ENCODE measurements at regions not wholly inside any gene's neighbourhood (a gene's known extent, or its start where the extent isn't known, plus 50 kb on each side); places are given as distances from the start of the nearest gene placed in this dataset.
A peak's percentile ranks its signal among the peaks of the same experiment; 100 is the strongest.
"Not testable (repeated sequence)": the region's sequence is repeated elsewhere in the genome, so short reads cannot be mapped to it uniquely, and the experiment has no call there.

DNA sequence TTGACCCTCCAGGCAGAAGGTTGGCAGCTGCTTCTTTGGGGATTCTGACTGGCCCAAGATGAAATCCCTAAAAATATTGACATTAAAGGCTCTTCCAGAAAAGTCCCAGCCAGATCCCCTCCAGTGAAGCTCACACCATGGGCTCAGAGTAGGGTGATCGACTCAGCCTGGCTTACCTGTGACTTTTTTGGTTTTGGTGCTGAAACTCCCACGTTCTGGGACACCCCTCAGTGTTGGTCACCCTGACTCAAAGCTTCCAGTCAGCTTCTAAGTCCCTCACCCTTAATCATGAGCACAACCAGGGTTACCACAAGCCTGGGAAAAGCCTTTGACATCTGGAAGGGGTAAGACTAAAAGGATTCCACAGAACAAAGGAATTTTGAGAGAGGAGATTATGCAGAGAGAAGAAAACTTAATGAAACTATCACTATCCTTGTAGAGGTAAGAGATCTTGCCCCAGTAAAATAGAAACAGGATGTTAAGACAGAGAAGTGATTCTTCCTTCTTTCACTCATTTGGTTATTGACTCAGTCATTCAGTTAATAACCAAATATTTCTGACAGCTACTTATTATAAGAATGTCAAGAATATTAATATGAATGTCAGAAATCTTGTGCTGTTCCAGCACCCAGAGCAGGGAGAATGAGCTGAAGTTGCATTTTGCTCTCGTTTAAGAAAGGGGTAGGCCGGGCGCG is 66.8 kb upstream of the SEC11C start:
- ChIA-PET POLR2A (no interaction called here), CTCF (interaction anchor here (0.5 to 2.9 kb wide), 5 partner anchors 9 to 549 kb away, joined by 3 to 9 read pairs (median 4); no protein-coding TSS in a partner anchor)
- Mint-ChIP-seq H3K27me3 (peaks cover 0 to 11% (median 5%) of the 10 kb centered on the region in 5 donors), H3K4me1 (no peaks in the 10 kb centered on the region), H3K36me3 (no peaks in the 10 kb centered on the region), H3K4me3 (no peak overlapping the region), H3K9me3 (no peaks in the 10 kb centered on the region), H3K27ac (no peak overlapping the region)
- H3K27ac ChIP-seq (ENCODE audit: low read depth, low read length): no peak overlapping the region
- H3K4me3 ChIP-seq (ENCODE audit: low read length): no peak overlapping the region
- H3K4me1 ChIP-seq (ENCODE audit: control insufficient read depth in 2 of 2, insufficient read depth in 2 of 2, low read length in 2 of 2): no peaks in the 10 kb centered on the region
- intact Hi-C loops (cut with micrococcal nuclease): loop anchor here in 1 of 2 donors (10.0 kb wide), 1 partner anchor 548 kb away; no protein-coding TSS in a partner anchor
- H3K27me3 ChIP-seq (ENCODE audit: control insufficient read depth in 2 of 2, insufficient read depth in 2 of 2, low read length in 2 of 2): no peaks in the 10 kb centered on the region
- DNase-seq (no peak), ATAC-seq (no peak)
- H3K36me3 ChIP-seq (ENCODE audit: control insufficient read depth in 2 of 3, insufficient read depth in 3 of 3, low read length in 3 of 3): no peaks in the 10 kb centered on the region
- H3K9me3 ChIP-seq (ENCODE audit: control insufficient read depth in 2 of 3, low read length in 3 of 3): no peaks in the 10 kb centered on the region

GRCh38 chr18:59075923-59076322 is 63.8 kb upstream of the SEC11C start:
- no peak overlapping the region for H3K27ac Mint-ChIP-seq
- ATAC-seq (no peak), DNase-seq (no peak)
- no peaks in the 10 kb centered on the region for H3K27me3 ChIP-seq (ENCODE audit: control insufficient read depth in 2 of 2, insufficient read depth in 2 of 2, low read length in 2 of 2)
- no peaks in the 10 kb centered on the region for H3K4me1 Mint-ChIP-seq
- no peaks in the 10 kb centered on the region for H3K36me3 ChIP-seq (ENCODE audit: control insufficient read depth in 2 of 3, insufficient read depth in 3 of 3, low read length in 3 of 3)
- no peaks in the 10 kb centered on the region for H3K36me3 Mint-ChIP-seq
- no peaks in the 10 kb centered on the region for H3K4me1 ChIP-seq (ENCODE audit: control insufficient read depth in 2 of 2, insufficient read depth in 2 of 2, low read length in 2 of 2)
- H3K4me3 Mint-ChIP-seq: no peak overlapping the region
- no peak overlapping the region for H3K4me3 ChIP-seq (ENCODE audit: low read length)
- intact Hi-C loops (cut with micrococcal nuclease): loop anchor here in 1 of 2 donors (10.0 kb wide), 1 partner anchor 551 kb away; no protein-coding TSS in a partner anchor
- no peaks in the 10 kb centered on the region for H3K9me3 ChIP-seq (ENCODE audit: control insufficient read depth in 2 of 3, low read length in 3 of 3)
- H3K27me3 Mint-ChIP-seq: peaks cover 0 to 14% (median 5%) of the 10 kb centered on the region in 5 donors
- no peaks in the 10 kb centered on the region for H3K9me3 Mint-ChIP-seq
- ChIA-PET CTCF (interaction anchor here (1.6 kb wide), 1 partner anchor 9 kb away, joined by 4 read pairs; no protein-coding TSS in a partner anchor), POLR2A (no interaction called here)
- H3K27ac ChIP-seq (ENCODE audit: low read depth, low read length): no peak overlapping the region

DNA sequence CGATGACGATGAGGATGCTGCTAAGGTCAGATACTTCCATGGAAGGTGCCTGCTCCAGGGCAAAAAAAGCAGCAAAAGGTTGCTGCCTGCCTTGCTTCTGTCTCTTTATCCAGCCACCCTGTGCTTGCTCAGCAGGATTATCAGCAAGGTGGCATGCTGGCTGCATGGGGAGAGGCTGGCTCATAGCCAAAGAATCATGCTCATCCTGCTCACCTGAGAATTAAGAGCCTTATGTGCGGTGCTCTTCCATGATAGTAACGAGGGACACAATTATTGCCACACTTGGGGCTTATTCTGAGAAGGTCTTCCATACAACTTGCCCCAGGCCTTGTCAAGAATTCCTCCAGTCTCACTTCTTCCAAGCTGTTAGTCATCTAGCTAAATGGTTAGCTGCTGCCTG is 60.4 kb upstream of the SEC11C start:
- Histone ChIP-seq H3K9me3 (ENCODE audit: control insufficient read depth in 2 of 3, low read length in 3 of 3) (no peaks in the 10 kb centered on the region), H3K27me3 (ENCODE audit: control insufficient read depth in 2 of 2, insufficient read depth in 2 of 2, low read length in 2 of 2) (peaks cover 0 to 4% of the 10 kb centered on the region in 2 donors), H3K36me3 (ENCODE audit: control insufficient read depth in 2 of 3, insufficient read depth in 3 of 3, low read length in 3 of 3) (no peaks in the 10 kb centered on the region), H3K27ac (ENCODE audit: low read depth, low read length) (no peak overlapping the region), H3K4me1 (ENCODE audit: control insufficient read depth in 2 of 2, insufficient read depth in 2 of 2, low read length in 2 of 2) (no peaks in the 10 kb centered on the region), H3K4me3 (ENCODE audit: low read length) (no peak overlapping the region)
- Mint-ChIP-seq H3K4me1 (peaks cover 3 to 8% (median 4%) of the 10 kb centered on the region in 7 donors), H3K27me3 (peaks cover 16 to 24% (median 19%) of the 10 kb centered on the region in 5 donors), H3K4me3 (no peak overlapping the region), H3K9me3 (no peaks in the 10 kb centered on the region), H3K36me3 (no peaks in the 10 kb centered on the region), H3K27ac (no peak overlapping the region)
- ATAC-seq (no peak), DNase-seq (no peak)
- ChIA-PET CTCF (interaction anchor here (1.0 kb wide), 1 partner anchor 298 kb away, joined by 4 read pairs; no protein-coding TSS in a partner anchor), POLR2A (no interaction called here)
- intact Hi-C loops (cut with micrococcal nuclease): loop anchor here in 1 of 2 donors (10.0 kb wide), 1 partner anchor 554 kb away; no protein-coding TSS in a partner anchor

DNA sequence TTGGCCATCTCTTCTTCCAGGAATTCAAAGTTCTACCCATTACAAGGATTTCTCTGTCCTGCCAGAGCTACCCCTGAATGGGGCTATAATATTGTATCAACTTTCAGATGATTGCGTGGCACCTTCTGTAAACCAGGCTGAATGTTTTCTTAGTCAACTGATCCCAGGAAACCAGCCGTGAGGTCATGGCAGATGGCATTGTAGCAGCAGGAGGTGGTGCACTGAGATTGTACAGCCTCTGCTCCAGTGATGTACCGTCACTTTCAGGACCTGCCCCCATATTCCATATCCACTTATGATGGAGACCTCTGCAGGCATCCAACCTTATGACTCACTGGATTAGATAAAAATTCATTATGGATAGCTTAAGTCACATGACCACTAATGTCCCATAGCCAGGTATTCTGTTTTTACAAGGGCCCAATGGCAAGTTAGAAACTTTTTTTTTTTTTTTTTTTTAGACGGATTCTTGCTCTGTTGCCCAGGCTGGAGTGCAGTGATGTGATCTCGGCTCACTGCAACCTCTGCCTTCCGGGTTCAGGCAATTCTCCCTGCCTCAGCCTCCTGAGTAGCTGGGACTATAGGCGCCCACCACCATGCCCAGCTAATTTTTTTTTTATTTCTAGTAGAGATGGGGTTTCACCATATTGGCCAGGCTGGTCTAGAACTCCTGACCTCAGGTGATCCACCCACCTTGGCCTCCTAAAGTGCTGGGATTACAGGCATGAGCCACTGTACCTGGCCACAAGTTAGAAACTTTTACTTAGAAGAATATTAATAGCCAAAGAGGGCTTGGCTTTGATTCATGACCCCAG is 59.8 kb upstream of the SEC11C start:
- H3K4me3 Mint-ChIP-seq; H3K36me3 Mint-ChIP-seq; H3K27ac ChIP-seq (ENCODE audit: low read depth, low read length); ATAC-seq; H3K4me1 ChIP-seq (ENCODE audit: control insufficient read depth in 2 of 2, insufficient read depth in 2 of 2, low read length in 2 of 2); H3K9me3 ChIP-seq (ENCODE audit: control insufficient read depth in 2 of 3, low read length in 3 of 3); H3K27ac Mint-ChIP-seq; H3K4me1 Mint-ChIP-seq; H3K4me3 ChIP-seq (ENCODE audit: low read length); H3K27me3 ChIP-seq (ENCODE audit: control insufficient read depth in 2 of 2, insufficient read depth in 2 of 2, low read length in 2 of 2); H3K36me3 ChIP-seq (ENCODE audit: control insufficient read depth in 2 of 3, insufficient read depth in 3 of 3, low read length in 3 of 3); H3K9me3 Mint-ChIP-seq; DNase-seq; POLR2A ChIA-PET: not testable (repeated sequence)
- CTCF ChIA-PET: interaction anchor here (0.6 to 1.0 kb wide), 2 partner anchors 60 to 299 kb away, joined by 3 to 4 read pairs; partner anchors contain the start of gene SEC11C
- intact Hi-C loops (cut with micrococcal nuclease): loop anchor here (5.0 to 10.0 kb wide), 4 partner anchors 145 to 568 kb away; partner anchors contain the start of gene GRP (in 1 of the 2)
- H3K27me3 Mint-ChIP-seq: peaks cover 16 to 21% (median 19%) of the 10 kb centered on the region in 5 donors

GRCh38 chr18:59083136-59083818 is 56.4 kb upstream of the SEC11C start:
- POLR2A ChIA-PET: no interaction called here
- Histone ChIP-seq H3K9me3 (ENCODE audit: control insufficient read depth in 2 of 3, low read length in 3 of 3) (no peaks in the 10 kb centered on the region), H3K4me3 (ENCODE audit: low read length) (no peak overlapping the region), H3K36me3 (ENCODE audit: control insufficient read depth in 2 of 3, insufficient read depth in 3 of 3, low read length in 3 of 3) (no peaks in the 10 kb centered on the region), H3K27me3 (ENCODE audit: control insufficient read depth in 2 of 2, insufficient read depth in 2 of 2, low read length in 2 of 2) (peaks cover 0 to 4% of the 10 kb centered on the region in 2 donors), H3K4me1 (ENCODE audit: control insufficient read depth in 2 of 2, insufficient read depth in 2 of 2, low read length in 2 of 2) (peaks cover 0 to 8% of the 10 kb centered on the region in 2 donors), H3K27ac (ENCODE audit: low read depth, low read length) (no peak overlapping the region)
- Mint-ChIP-seq H3K27ac (peak overlapping the region in 1 of 9 donors; percentile 28), H3K4me3 (no peak overlapping the region), H3K27me3 (peaks cover 17 to 28% (median 23%) of the 10 kb centered on the region in 5 donors), H3K36me3 (no peaks in the 10 kb centered on the region), H3K9me3 (no peaks in the 10 kb centered on the region), H3K4me1 (peaks cover 3 to 18% (median 13%) of the 10 kb centered on the region in 7 donors)
- DNase-seq (no peak), ATAC-seq (no peak)
- CTCF ChIA-PET: interaction anchor here (0.6 to 2.1 kb wide), 5 partner anchors 9 to 319 kb away, joined by 3 to 6 read pairs (median 4); no protein-coding TSS in a partner anchor
- intact Hi-C loops (cut with micrococcal nuclease): loop anchor here (5.0 to 10.0 kb wide), 3 partner anchors 142 to 571 kb away; partner anchors contain the start of gene GRP (in 1 of the 2)

DNA sequence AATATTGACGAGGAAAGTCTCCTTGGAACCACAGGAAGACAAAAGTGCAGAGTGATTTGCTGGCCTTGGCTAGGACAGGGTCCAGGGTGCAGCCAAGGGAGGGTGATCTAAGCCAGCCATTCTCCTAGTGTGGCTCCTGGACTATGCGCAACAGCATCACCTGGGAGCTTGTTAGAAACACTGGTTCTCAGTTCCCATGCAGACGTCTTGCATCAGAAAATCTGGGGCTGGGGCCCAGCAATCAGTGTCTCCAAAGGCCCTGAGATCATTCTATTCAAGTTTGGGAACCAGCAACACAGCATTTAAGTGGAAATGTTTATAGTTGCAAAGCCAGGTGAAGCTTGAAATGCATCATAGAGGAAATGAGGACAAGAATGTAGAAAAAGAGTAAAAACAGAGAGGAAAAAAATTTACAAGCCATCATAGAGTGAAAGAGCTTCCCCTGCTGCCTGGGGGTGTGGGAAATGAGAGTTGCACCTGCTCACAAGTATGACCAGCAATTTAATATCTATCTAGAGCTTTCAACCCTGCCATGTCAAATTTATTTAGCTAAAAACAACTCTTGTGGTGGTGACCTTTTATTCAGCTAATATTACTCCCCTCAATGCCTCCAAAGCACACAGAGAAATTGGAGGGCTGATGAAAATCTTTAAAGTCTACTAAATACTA is 54.4 kb upstream of the SEC11C start:
- Histone ChIP-seq H3K4me1 (ENCODE audit: control insufficient read depth in 2 of 2, insufficient read depth in 2 of 2, low read length in 2 of 2) (peaks cover 0 to 8% of the 10 kb centered on the region in 2 donors), H3K4me3 (ENCODE audit: low read length) (no peak overlapping the region), H3K9me3 (ENCODE audit: control insufficient read depth in 2 of 3, low read length in 3 of 3) (no peaks in the 10 kb centered on the region), H3K27me3 (ENCODE audit: control insufficient read depth in 2 of 2, insufficient read depth in 2 of 2, low read length in 2 of 2) (peaks cover 0 to 4% of the 10 kb centered on the region in 2 donors), H3K27ac (ENCODE audit: low read depth, low read length) (no peak overlapping the region), H3K36me3 (ENCODE audit: control insufficient read depth in 2 of 3, insufficient read depth in 3 of 3, low read length in 3 of 3) (no peaks in the 10 kb centered on the region)
- CTCF ChIA-PET: interaction anchor here (0.9 to 2.1 kb wide), 6 partner anchors 8 to 318 kb away, joined by 3 to 9 read pairs (median 4); no protein-coding TSS in a partner anchor
- no peak for DNase-seq
- no peak overlapping the region for H3K4me3 Mint-ChIP-seq
- no peaks in the 10 kb centered on the region for H3K9me3 Mint-ChIP-seq
- intact Hi-C loops (cut with micrococcal nuclease): loop anchor here in 1 of 2 donors (10.0 kb wide), 1 partner anchor 140 kb away; the partner anchor contains the start of gene GRP
- H3K27me3 Mint-ChIP-seq: peaks cover 12 to 22% (median 20%) of the 10 kb centered on the region in 5 donors
- ATAC-seq: no peak
- no peaks in the 10 kb centered on the region for H3K36me3 Mint-ChIP-seq
- H3K27ac Mint-ChIP-seq: no peak overlapping the region
- H3K4me1 Mint-ChIP-seq: peaks cover 3 to 18% (median 13%) of the 10 kb centered on the region in 7 donors
- POLR2A ChIA-PET: no interaction called here

Data from naive thymus-derived CD4-positive, alpha-beta T cell (primary cell).